Thoracic aorta (tissue), 2 donors: ENCODE measurements at regions not wholly inside any gene's neighbourhood (a gene's known extent, or its start where the extent isn't known, plus 50 kb on each side); places are given as distances from the start of the nearest gene placed in this dataset.

Source experiments
- ATAC-seq: fragments of 150-250 bp; one replicate; pipeline ENCODE4 v1.8.0; 2017; ENCODE audit warnings: low read depth; ENCODE audit not compliant: insufficient number of reproducible peaks, low FRiP score
- DNase-seq: peaks from one replicate; pipeline ENCODE4 v3.0.0-alpha.2; 2020; ENCODE audit warnings: low spot score
- H3K27ac ChIP-seq, 2 donors: fragments of 200-600 bp; sonication (generic); 1 replicate in 1 of 2; 2 replicates in 1 of 2; pipeline ENCODE4 v1.5.1; 2016; ENCODE audit warnings: mild to moderate bottlenecking in 2 of 2, moderate library complexity in 2 of 2
- H3K27me3 ChIP-seq: fragments of 200-600 bp; sonication (generic); replicated peaks from 2 replicates; pipeline ENCODE4 v1.6.0; 2016; ENCODE audit warnings: mild to moderate bottlenecking; ENCODE audit not compliant: insufficient read depth
- H3K36me3 ChIP-seq: fragments of 200-600 bp; sonication (generic); one replicate; pipeline ENCODE4 v1.5.1; 2016
- H3K4me1 ChIP-seq, 2 donors: fragments of 200-600 bp; sonication (generic); 1 replicate in 1 of 2; 2 replicates in 1 of 2; pipeline versions ENCODE4 v1.5.1 to v1.6.0; 2016; ENCODE audit warnings: low read depth in 2 of 2, mild to moderate bottlenecking in 1 of 2; ENCODE audit not compliant: control insufficient read depth in 1 of 2
- H3K4me3 ChIP-seq: fragments of 200-600 bp; sonication (generic); 2 replicates; pipeline ENCODE4 v1.5.1; 2016; ENCODE audit warnings: mild to moderate bottlenecking
- H3K9me3 ChIP-seq: fragments of 200-600 bp; sonication (generic); 2 replicates; pipeline ENCODE4 v1.5.1; 2016
- CTCF ChIP-seq: fragments of 200-600 bp; sonication (generic); IDR thresholded peaks from one replicate; pipeline ENCODE4 v1.5.1; 2019; ENCODE audit warnings: antibody characterized with exemption

- H3K4me3 ChIP-seq = no peak overlapping the region
- peaks cover 2% of the 10 kb centered on the region for H3K9me3 ChIP-seq
- TF ChIP-seq CTCF = no peak
- ATAC-seq (no peak), DNase-seq (no peak)
- H3K4me1 ChIP-seq = no peaks in the 10 kb centered on the region
- H3K36me3 ChIP-seq = no peaks in the 10 kb centered on the region
- H3K27me3 ChIP-seq = no peaks in the 10 kb centered on the region
- no peak overlapping the region for H3K27ac ChIP-seq
Observed at GRCh38 chr1:219731771-219732170, 118.9 kb upstream of the ZC3H11B start.

- Histone ChIP-seq H3K9me3 (peaks cover 17% of the 10 kb centered on the region), H3K4me1 (no peaks in the 10 kb centered on the region), H3K27me3 (no peaks in the 10 kb centered on the region), H3K4me3 (no peak overlapping the region), H3K36me3 (no peaks in the 10 kb centered on the region), H3K27ac (no peak overlapping the region)
- TF ChIP-seq CTCF = no peak
- DNase-seq (no peak), ATAC-seq (no peak)
Observed at GRCh38 chr1:219726480-219727272, 113.8 kb upstream of the ZC3H11B start.

GRCh38 chr1:219724440-219724839 is 111.5 kb upstream of the ZC3H11B start:
- no peak overlapping the region for H3K27ac ChIP-seq
- no peaks in the 10 kb centered on the region for H3K4me1 ChIP-seq
- H3K36me3 ChIP-seq = no peaks in the 10 kb centered on the region
- H3K27me3 ChIP-seq = no peaks in the 10 kb centered on the region
- peaks cover 17% of the 10 kb centered on the region for H3K9me3 ChIP-seq
- ATAC-seq (no peak), DNase-seq (no peak)
- no peak overlapping the region for H3K4me3 ChIP-seq
- no peak for TF ChIP-seq CTCF

GRCh38 chr1:219717536-219717935 is 104.6 kb upstream of the ZC3H11B start:
- Histone ChIP-seq H3K36me3 (no peaks in the 10 kb centered on the region), H3K4me1 (no peaks in the 10 kb centered on the region), H3K4me3 (no peak overlapping the region), H3K27ac (no peak overlapping the region), H3K27me3 (no peaks in the 10 kb centered on the region), H3K9me3 (no peaks in the 10 kb centered on the region)
- no peak for TF ChIP-seq CTCF
- ATAC-seq = no peak
- no peak for DNase-seq

GRCh38 chr1:219716611-219717114 is 103.8 kb upstream of the ZC3H11B start:
- no peak for DNase-seq
- H3K4me3 ChIP-seq = no peak overlapping the region
- no peak for TF ChIP-seq CTCF
- H3K27me3 ChIP-seq = no peaks in the 10 kb centered on the region
- no peaks in the 10 kb centered on the region for H3K36me3 ChIP-seq
- H3K4me1 ChIP-seq = no peaks in the 10 kb centered on the region
- no peak overlapping the region for H3K27ac ChIP-seq
- ATAC-seq = no peak
- H3K9me3 ChIP-seq = no peaks in the 10 kb centered on the region
